Lung (tissue), 11 donors: ENCODE measurements at regions not wholly inside any gene's neighbourhood (a gene's known extent, or its start where the extent isn't known, plus 50 kb on each side); places are given as distances from the start of the nearest gene placed in this dataset.

Experiments
- ATAC-seq: fragments of 200-7000 bp; cut with Tn5 transposase; one replicate; pipeline ENCODE4 v1.9.1; 2020; ENCODE audit warnings: moderate number of reproducible peaks; ENCODE audit not compliant: insufficient read depth, low FRiP score
- DNase-seq, 3 donors: peaks; one replicate each; pipeline ENCODE4 v3.0.0-alpha.2; 2013 to 2017
- H3K27ac ChIP-seq, 2 donors: one replicate each; pipeline ENCODE4 v1.5.1; 2013; ENCODE audit warnings: mild to moderate bottlenecking in 2 of 2, moderate library complexity in 2 of 2, control low read depth in 1 of 2, inconsistent platforms in 1 of 2, low read depth in 1 of 2, low read length in 1 of 2
- H3K27me3 ChIP-seq, 3 donors: one replicate each; pipeline ENCODE4 v1.5.1; 2013; ENCODE audit warnings: low read length in 2 of 3; ENCODE audit not compliant: control insufficient read depth in 3 of 3, insufficient read depth in 3 of 3
- H3K36me3 ChIP-seq, 4 donors: one replicate each; pipeline ENCODE4 v1.5.1; 2013; ENCODE audit warnings: low read length in 4 of 4, mild to moderate bottlenecking in 1 of 4, moderate library complexity in 1 of 4; ENCODE audit not compliant: control insufficient read depth in 4 of 4, insufficient read depth in 4 of 4
- H3K4me1 ChIP-seq, 5 donors: one replicate each; pipeline ENCODE4 v1.5.1; 2013; ENCODE audit warnings: low read length in 5 of 5, mild to moderate bottlenecking in 2 of 5, moderate library complexity in 1 of 5; ENCODE audit not compliant: control insufficient read depth in 5 of 5, insufficient read depth in 5 of 5
- H3K4me3 ChIP-seq: one replicate; pipeline ENCODE4 v1.5.1; 2013; ENCODE audit warnings: mild to moderate bottlenecking, control low read depth, moderate library complexity
- H3K9ac ChIP-seq, 2 donors: one replicate each; pipeline ENCODE4 v1.5.1; 2013; ENCODE audit warnings: low read length in 2 of 2, control low read depth in 1 of 2; ENCODE audit not compliant: insufficient read depth in 1 of 2
- H3K9me3 ChIP-seq, 4 donors: one replicate each; pipeline ENCODE4 v1.5.1; 2013; ENCODE audit warnings: low read length in 3 of 4, mild to moderate bottlenecking in 1 of 4, moderate library complexity in 1 of 4; ENCODE audit not compliant: control insufficient read depth in 4 of 4, insufficient read depth in 3 of 4
- CTCF ChIP-seq: IDR thresholded peaks from 2 replicates; pipeline ENCODE4 v1.5.1; 2012; ENCODE audit warnings: mild to moderate bottlenecking; ENCODE audit errors: control extremely low read depth, extremely low read depth
- WGBS, 2 donors: extraction: QIAGEN DNeasy Blood & Tissue Kit; methylation state at CpG; one replicate each; pipeline ENCODE4 v1.1.7; 2013; 5-methylcytosine and 5-hydroxymethylcytosine counted together
- donor health status: control.
- donor health status: control.
- donor health status: Bipolar disorder and iron deficiency.
- donor health status: healthy.
- donor health status: DM: yes; HTN: yes; CAD: no.

- WGBS, 2 donors: 66 to 71% methylated on average over 12 of the region's 12 CpGs
- H3K9ac ChIP-seq: no peak overlapping the region
- no peak overlapping the region for H3K4me3 ChIP-seq
- TF ChIP-seq CTCF: no peak
- H3K4me1 ChIP-seq: peaks cover 0 to 14% (median 0%) of the 10 kb centered on the region in 5 donors
- H3K36me3 ChIP-seq: no peaks in the 10 kb centered on the region
- no peak overlapping the region for H3K27ac ChIP-seq
- peaks cover 0 to 2% (median 0%) of the 10 kb centered on the region in 4 donors for H3K9me3 ChIP-seq
- DNase-seq: peak in 2 of 3 donors; percentile 22 to 32
- peaks cover 0 to 2% (median 0%) of the 10 kb centered on the region in 3 donors for H3K27me3 ChIP-seq
- ATAC-seq: no peak
Measured at GRCh38 chr5:173554038-173554955, 62.2 kb downstream of the BOD1 start.

- H3K9me3 ChIP-seq: no peaks in the 10 kb centered on the region
- WGBS, 2 donors: 70 to 78% methylated on average over 6 of the region's 6 CpGs
- no peak for TF ChIP-seq CTCF
- no peak overlapping the region for H3K9ac ChIP-seq
- peaks cover 0 to 2% (median 0%) of the 10 kb centered on the region in 3 donors for H3K27me3 ChIP-seq
- ATAC-seq (no peak), DNase-seq (no peak)
- peaks cover 0 to 5% (median 0%) of the 10 kb centered on the region in 5 donors for H3K4me1 ChIP-seq
- no peak overlapping the region for H3K4me3 ChIP-seq
- no peaks in the 10 kb centered on the region for H3K36me3 ChIP-seq
- no peak overlapping the region for H3K27ac ChIP-seq
Measured at GRCh38 chr5:173550641-173551040, 65.8 kb downstream of the BOD1 start.

GRCh38 chr5:173549644-173550043 lies 66.8 kb downstream of the BOD1 start:
- Histone ChIP-seq H3K9ac (no peak overlapping the region), H3K4me1 (peaks cover 0 to 5% (median 0%) of the 10 kb centered on the region in 5 donors)
- WGBS, 2 donors: 89 to 96% methylated on average over 3 of the region's 3 CpGs

More at GRCh38 chr5:173549644-173550043, 66.8 kb downstream of the BOD1 start:
- no peak overlapping the region for H3K4me3 ChIP-seq
- H3K36me3 ChIP-seq: no peaks in the 10 kb centered on the region
- no peak for TF ChIP-seq CTCF
- no peaks in the 10 kb centered on the region for H3K9me3 ChIP-seq
- DNase-seq: no peak
- H3K27ac ChIP-seq: no peak overlapping the region
- no peak for ATAC-seq
- peaks cover 0 to 5% (median 0%) of the 10 kb centered on the region in 3 donors for H3K27me3 ChIP-seq
